ENCODE measurements at regions not wholly inside any gene's neighbourhood (a gene's known extent, or its start where the extent isn't known, plus 50 kb on each side); places are given as distances from the start of the nearest gene placed in this dataset.

GRCh38 chr12:78739653-78740052, 124.9 kb upstream of the SYT1 start:
- TF ChIP-seq CTCF (IDR thresholded peaks at IDR 0.05) = no peak
- TF ChIP-seq POLR2AphosphoS5 (IDR thresholded peaks at IDR 0.05) = no peak
- no peak for TF ChIP-seq POLR2A (IDR thresholded peaks at IDR 0.05)

Measured in prostate gland (tissue), 2 donors.